Hypothalamus (tissue), 51 donors: ENCODE measurements at regions not wholly inside any gene's neighbourhood (a gene's known extent, or its start where the extent isn't known, plus 50 kb on each side); places are given as distances from the start of the nearest gene placed in this dataset.
"Not testable (repeated sequence)": the region's sequence is repeated elsewhere in the genome, so short reads cannot be mapped to it uniquely, and the experiment has no call there.

Experiments
- DNase-seq, 51 donors: peaks; one replicate each; lab custom pipeline; 2025; lab: John Stamatoyannopoulos, UW

DNA sequence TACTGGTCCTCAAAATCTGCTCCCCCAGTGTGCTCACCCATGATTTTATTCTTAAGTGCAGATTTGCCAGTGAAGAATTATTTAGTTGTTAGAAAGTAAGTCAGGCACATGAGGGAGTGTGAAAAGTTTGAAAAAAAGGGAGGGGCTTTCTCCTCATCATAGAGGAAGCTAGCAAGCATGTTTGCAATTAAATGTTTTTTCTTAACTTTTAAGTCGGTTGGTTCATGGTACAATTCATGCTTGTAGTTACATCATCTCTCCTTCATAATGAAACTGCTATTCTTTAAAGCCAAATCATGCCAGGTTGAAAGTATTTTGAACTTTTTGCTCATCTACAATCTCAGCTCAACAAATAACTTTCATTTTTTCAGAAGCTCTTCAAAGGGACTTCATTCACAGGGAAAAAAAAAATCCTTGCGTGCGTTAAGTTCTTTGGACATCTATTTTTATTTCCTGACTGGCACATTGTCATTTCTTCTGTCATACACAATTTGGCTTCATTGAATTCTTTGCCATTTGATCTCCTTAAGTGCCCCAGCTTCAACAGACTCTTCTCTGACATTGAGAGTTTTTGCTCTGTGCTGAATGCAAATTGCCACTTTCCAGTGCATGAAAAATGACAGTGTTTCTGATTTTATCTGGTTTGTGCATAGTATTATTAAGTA is 456.9 kb downstream of the TMEM232 start:
- DNase-seq = no peak

- no peak for DNase-seq
These were observed 450.6 kb downstream of the TMEM232 start for GRCh38 chr5:110275878-110276277.

DNA sequence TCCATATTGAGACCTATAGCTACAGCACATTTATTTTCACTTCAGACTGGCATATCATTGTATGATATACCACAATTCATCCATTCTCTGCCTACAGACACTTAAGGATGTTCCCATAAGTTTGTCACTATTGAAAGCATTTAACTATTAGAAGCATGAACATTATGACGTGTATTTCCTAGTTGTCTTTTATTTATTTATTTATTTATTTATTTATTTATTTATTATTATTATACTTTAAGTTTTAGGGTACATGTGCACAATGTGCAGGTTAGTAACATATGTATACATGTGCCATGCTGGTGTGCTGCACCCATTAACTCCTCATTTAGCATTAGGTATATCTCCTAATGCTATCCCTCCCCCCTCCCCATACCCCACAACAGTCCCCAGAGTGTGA is 448.0 kb downstream of the TMEM232 start:
- DNase-seq = not testable (repeated sequence)

- DNase-seq = not testable (repeated sequence)
These were observed 442.4 kb downstream of the TMEM232 start for GRCh38 chr5:110284121-110284520.

- no peak for DNase-seq
These were observed 437.5 kb downstream of the TMEM232 start for GRCh38 chr5:110288766-110289511.

DNA sequence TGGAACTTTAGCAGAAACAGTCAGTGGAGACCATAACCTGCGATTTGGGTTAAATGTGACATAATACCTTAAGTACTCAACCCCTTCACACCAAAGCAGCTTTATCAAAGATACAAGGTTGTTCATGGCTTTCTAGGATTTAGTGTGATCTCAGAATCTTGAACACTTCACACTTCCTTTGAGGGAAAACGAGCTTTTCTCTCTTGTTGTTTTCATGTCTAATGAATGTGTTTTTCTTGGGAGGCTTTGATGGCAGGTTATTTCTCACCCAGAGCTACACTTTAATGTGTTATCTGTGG is 437.0 kb downstream of the TMEM232 start:
- no peak for DNase-seq

GRCh38 chr5:110290542-110290941 is 435.9 kb downstream of the TMEM232 start:
- DNase-seq = no peak

DNA sequence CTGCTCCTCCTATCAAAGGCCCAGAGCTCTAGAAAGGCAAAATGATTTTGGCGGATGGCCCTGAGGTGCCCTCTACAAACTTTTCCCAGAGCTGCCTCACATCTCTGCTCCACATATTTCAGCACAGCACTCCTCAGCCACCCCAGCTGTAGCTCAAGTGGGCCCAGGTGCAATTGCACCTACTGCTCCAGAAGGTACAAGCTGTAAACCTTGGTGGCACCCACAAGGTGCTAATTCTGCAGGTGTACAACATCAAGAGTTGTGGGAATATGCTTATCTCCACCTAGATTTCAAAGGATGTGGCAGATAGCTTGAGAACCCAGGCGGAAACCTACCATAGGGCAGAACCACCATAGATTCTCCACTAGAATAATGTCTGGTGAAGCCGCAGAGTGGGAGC is 432.2 kb downstream of the TMEM232 start:
- no peak for DNase-seq

DNA sequence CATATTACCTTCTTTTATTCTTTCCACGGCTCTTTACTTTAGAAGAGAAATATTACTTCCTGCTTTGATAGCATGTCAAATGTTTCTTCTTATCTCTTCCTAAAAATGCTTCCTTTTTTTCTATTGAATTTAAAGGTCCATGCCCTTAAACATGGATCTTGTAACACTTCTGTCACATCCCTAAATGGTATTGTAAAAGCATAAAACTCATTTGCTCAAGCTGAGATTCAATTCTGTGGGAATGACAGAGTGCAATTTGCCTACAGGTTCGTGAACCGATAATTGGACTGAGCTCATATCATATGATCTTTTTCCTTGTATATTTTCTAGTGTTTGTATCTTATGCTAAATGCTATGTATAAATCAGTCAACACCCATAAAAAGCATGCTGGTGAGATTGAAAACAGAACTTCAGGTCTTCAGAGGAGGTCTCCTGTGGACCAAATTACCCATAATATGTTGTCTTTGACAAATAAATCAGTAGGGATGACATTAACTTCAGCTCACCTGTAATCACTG is 429.3 kb downstream of the TMEM232 start:
- no peak for DNase-seq

- DNase-seq = no peak
These were observed 422.3 kb downstream of the TMEM232 start for GRCh38 chr5:110304176-110304575.

DNA sequence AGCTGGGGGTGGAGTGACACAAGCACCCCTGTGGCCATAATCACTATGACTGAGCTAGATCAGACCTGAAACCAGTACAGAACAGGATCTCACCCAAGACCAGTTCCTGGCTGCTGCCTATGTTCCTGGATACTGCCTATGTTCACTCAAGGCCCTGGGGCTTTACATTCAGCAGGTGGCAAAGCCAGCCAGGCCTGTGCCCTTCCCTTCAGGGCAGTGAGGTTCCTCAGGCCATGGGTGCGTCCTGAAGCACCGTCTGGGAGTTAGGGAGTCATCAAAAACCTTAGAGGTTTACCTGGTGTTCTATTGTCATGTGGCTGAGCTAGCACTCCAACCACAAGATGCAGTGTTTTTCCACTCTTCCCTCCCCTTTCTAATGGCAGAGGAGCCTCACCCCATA is 419.8 kb downstream of the TMEM232 start:
- no peak for DNase-seq

- DNase-seq = no peak
These were observed 417.2 kb downstream of the TMEM232 start for GRCh38 chr5:110309222-110309621.

- DNase-seq = not testable (repeated sequence)
These were observed 409.9 kb downstream of the TMEM232 start for GRCh38 chr5:110316566-110316965.

DNA sequence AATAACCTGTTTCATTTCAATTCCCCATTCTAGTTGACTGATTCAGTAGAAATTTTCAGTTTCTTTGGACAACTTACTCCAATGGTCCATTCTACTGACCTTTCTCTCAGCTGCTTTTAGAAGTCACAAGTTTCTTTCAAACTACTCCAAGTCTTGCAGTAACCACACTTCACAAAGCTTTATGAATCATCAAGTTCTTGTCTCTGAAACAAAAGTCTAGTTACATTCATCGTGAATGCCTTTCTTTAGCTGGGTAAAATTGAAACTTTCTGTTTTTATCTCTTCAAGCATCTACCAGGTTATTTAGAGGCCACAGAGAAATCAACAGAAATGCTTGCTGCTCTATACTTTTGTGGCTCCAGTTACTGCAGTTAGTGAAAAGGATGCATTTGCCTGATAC is 405.4 kb downstream of the TMEM232 start:
- no peak for DNase-seq

DNA sequence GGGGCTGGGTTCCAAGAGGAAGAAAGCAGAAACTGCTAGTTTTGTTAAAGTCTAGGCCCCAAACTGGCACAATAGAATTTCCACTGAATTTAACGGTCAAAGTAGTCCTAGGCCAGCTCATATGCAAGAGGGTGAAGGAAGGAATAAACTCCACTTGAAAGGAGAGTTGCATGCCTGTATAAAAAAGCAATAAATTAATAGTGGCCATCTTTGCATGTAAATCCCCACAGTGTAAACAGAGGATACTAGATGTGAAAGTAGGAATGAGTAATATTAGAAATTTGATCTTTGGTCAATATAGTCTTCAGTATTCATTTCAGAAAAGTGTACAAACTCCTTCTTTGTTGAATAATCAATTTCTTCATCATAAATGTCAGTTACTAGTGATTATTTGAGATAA is 403.1 kb downstream of the TMEM232 start:
- no peak for DNase-seq

DNA sequence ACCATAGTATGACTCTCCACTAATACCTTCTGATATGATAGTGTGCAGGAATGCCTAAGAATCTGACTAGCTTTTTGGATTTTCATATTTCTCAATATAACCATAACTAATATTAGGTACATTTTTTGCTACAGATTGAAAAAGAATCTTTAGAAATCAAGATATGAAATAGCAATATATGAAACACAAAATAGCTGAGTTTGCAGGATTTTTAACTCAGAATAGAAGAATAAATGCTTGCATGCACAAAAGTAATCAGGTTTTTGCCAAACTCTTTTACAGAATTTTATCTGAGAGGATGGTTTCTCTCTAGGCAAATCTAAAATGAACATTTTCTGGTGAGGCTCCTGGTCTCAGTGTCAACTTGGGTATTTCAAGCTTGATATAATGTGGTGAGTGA is 402.6 kb downstream of the TMEM232 start:
- DNase-seq = no peak

DNA sequence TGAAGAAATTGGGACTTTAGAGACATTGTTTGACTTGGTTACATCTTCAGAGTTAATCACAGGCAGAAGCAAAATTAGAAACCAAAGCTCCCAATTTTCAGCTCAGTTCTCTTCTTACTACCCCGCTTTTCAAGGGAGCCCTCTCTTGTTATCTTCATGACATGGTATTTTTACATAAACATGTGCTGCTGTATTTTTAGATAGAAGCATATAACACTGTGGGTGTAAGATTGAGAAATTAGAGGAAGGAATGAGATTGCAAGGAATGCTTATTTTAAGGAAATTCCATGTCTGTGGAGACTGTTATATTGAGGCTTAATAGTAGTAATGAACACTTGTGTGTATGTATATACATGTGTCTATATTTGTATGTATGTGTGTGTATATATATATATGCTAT is 401.6 kb downstream of the TMEM232 start:
- DNase-seq = no peak

- no peak for DNase-seq
These were observed 396.4 kb downstream of the TMEM232 start for GRCh38 chr5:110329955-110330525.

GRCh38 chr5:110333384-110333783 is 393.1 kb downstream of the TMEM232 start:
- DNase-seq = no peak

DNA sequence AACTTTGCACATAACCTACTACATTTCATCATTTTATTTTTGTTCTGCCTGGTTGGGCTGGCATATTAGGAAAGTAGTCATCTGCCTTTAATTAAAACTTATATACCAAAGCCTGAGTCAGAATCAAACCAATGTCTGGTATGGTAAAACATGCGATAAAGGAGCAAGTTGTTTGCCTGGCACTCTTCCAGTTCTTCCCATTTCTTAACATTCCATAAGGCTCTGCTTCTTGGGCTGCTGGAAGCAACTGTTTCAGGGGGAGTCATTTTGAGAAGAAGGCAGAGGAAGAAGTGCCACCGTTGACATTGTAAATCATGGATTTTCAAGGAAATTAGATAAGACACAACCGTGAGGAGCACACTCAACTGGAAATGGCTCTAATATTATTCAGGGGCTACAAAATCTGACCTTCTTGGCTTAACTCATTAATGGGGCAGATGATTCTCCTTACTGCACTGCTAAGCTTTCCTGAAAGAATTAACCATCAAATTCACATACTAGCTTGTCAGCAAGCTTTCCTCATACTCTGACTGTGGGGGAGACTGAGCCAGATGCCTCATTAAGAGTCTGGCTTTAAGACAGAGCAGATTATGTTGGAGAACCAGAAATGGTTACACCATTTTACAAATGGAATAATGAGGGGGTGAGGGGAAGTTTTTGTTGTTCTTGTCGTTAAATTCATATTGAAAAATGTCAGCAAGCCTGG is 391.0 kb downstream of the TMEM232 start:
- no peak for DNase-seq

- no peak for DNase-seq
These were observed 388.0 kb downstream of the TMEM232 start for GRCh38 chr5:110338341-110339083.
